GM21381 (cell line): ENCODE measurements at regions not wholly inside any gene's neighbourhood (a gene's known extent, or its start where the extent isn't known, plus 50 kb on each side); places are given as distances from the start of the nearest gene placed in this dataset.

ENCODE experiments used
- ATAC-seq: cut with Tn5 transposase; IDR thresholded peaks from one replicate; pipeline ENCODE4 v1.9.1; 2021; ENCODE audit warnings: mild to moderate bottlenecking, moderate library complexity; ENCODE audit not compliant: unreplicated experiment

DNA sequence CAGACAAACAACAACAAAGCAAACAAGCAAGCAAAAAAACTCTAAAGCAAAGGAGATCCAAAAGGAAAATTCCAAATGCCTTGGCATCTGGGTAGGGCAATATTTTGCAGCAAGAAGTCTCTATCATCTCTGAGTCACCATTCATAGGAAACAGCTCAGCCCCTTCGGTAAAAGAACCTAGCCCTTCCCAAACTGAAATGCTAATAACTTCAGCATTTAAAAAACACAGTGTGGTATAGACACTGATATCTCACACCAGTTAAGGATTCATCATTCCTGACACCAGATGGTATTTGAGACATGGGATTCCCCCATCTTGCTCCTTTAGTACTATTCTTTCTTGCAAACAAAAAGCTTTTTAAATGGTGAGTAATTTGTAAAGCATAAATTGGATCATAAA lies 491.8 kb downstream of the TXNL1 start:
- ATAC-seq: no peak

DNA sequence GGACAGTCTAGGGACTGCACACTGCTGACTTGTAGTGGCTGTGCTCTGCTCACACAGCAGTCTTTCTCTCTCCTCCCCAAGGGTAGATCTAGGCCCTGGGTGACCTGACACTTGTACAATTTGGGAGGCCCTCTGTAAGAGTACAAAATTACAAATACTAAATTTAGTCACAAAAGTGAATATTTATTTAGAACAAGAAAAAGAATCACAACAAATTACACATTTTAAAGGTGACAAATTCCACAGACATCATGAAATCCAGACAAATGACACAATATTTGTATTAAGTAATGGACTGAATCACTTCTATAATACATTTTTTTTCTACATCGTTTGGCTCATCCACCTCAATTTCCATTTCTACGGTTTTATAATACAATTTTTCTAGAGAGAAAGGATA lies 496.4 kb downstream of the TXNL1 start:
- no peak for ATAC-seq

- ATAC-seq: no peak
These were observed 498.6 kb downstream of the TXNL1 start for GRCh38 chr18:56139792-56140254.

DNA sequence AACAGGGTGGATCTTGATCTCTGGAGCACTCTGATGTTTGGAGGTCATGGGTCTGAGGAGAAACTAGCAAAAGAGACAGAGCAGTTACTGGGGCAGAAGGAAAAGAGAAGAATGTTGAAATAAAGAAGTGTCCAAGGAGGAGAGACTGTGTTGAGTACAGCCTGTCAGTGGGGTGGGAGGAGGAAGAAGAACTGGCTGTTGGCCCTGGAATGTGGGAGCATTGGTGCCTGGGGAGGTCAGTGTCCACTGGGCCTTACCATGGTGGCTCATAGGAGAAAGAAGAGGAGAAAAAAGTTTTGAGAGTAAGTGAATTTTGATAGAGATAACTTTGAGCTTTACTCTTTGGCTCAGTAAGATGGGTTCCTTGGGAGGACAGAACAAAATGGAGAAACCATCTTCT lies 499.0 kb downstream of the TXNL1 start:
- ATAC-seq: no peak

- no peak for ATAC-seq
These were observed 502.3 kb downstream of the TXNL1 start for GRCh38 chr18:56136105-56136504.

DNA sequence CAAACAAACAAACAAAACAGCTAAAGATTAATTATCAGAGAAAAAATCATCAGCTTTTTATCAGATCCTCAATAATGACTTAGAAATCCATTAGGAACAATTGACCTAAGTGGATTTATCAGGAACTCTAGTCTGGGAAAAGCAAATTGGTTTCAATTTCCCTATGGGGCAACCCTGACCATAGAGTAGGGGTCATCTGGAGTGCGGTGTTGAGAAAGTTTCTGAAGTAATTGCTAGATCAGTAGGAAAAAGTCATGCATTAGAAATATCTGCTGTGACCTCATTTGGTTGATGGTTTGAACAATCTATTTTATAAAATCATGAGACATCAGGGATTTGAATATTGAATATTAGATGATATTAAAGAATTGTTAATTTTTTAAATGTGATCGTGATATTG lies 507.9 kb downstream of the TXNL1 start:
- no peak for ATAC-seq

DNA sequence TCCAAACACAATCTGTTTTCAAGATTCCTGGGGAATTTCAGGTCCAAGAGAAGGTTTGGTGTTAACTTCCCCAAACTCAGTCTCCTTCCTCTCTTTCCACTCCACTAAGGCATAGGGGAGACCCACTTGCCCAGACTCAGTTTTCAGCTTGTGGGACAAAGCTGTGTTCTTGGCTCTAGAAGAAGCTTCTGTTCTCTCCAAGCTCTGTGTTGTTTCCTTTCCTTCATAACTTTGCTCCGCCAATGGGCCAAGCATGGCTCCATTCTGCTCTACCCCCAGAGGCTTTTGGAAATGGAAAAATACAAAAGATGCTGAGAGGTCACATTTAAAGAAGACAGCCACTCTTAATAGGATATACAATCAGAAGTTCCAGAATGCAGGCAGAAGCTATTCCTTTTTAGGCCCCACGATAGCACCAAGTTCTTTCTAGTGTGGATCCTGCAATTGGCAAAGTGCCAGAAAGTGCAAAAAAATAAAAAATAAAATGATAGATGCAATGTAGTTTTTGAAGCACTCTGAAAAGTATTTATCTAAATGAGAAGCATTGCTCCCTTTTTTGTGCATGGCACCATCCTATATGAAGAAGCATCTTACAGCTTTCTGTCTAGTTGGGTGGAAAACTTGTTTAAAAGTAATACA lies 510.1 kb downstream of the TXNL1 start:
- ATAC-seq: no peak

DNA sequence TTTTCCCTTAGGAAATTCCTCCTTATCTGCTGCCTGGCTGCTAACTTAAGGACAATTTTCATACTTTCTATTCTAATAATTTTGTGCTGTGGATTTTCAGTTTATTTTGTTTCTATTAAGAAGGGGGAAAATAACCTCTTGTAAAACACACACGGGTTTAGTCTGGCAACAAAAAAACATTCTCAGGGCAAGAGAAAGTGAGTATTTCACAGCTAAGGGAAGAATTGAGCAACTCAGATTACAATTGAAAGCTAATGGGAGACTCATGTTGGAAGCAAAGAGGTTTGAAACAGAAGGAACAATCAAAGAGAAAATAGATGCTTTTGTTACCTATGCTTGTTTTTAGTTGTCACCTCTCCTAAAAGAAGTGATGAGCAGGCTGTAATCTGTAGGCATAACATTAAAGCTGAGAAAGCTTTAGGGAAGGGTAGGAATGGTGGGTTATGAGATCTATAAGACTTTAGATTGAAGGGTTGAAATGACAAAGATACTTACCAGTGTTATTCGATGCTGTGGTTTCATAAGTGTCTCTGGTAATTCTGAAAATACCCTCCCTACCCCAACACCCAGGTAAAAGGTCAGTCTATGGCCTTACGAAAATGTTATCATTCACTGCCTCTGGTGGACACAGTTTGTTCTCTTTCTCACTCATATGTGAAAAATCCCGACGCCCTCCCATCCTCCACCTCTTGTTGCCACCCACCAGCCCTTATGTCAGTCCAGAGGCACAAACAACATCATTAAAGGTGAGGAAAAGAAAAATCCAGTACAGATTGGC lies 510.9 kb downstream of the TXNL1 start:
- ATAC-seq: no peak

GRCh38 chr18:56124186-56124585 lies 514.2 kb downstream of the TXNL1 start:
- ATAC-seq: no peak

DNA sequence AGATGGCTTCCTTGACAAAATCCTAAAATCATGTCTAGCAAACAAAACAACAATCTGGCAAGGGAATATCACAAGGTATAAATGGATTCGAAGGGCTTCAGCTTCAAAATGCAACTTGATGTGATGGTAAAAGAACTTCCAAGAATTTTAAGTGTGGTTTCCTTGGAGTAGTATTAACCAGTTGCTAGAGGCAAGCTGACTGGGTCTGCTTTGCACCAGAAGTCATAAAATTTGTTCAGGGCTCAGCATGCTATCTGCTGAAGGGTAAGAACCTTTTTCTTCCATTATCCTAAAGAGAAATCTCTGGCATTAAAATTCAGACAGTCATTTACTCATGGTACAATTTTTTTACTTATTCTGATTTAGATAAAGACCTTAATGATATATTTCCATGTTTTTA lies 516.7 kb downstream of the TXNL1 start:
- no peak for ATAC-seq

GRCh38 chr18:56120782-56121181 lies 517.6 kb downstream of the TXNL1 start:
- no peak for ATAC-seq

- no peak for ATAC-seq
These were observed 518.7 kb downstream of the TXNL1 start for GRCh38 chr18:56119681-56120080.

GRCh38 chr18:56118422-56118821 lies 520.0 kb downstream of the TXNL1 start:
- no peak for ATAC-seq

- no peak for ATAC-seq
These were observed 523.0 kb downstream of the TXNL1 start for GRCh38 chr18:56115071-56116015.

GRCh38 chr18:56112984-56113383 lies 525.0 kb upstream of the TCF4 start:
- ATAC-seq: no peak

DNA sequence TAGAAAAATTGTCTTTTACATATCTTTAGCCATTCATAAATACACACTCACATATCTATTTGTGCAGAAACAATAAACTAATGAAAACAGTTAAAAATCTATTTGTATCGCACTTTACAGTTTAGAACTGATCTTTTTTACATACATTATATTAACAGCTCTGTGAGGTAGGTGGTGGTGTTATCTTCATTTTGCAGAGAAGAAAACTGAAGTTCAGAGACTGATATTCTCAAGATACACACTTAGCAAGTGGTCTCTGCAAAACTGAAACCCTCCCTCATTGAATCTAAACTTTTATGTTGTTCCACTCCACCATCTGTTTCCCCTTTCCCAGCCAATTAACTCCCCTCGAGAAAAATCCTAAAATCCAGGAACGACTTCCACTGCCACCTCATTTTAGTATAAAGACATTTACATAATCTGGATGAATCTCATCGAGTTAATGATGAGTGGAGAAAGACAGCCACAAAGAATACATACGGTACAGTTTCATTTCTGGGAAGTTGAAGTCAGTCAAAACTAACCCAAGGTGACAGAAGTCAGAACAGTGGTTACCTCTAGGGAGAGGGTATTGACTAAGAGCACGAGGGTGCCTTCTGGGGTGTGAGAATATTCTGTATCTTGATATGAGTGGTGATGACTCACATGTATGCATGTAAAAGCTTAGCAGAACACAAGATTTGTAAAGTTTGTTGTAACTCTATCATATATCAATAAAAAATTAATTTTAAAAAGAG lies 524.2 kb upstream of the TCF4 start:
- ATAC-seq: peak; percentile 97

- ATAC-seq: no peak
These were observed 521.8 kb upstream of the TCF4 start for GRCh38 chr18:56109757-56110156.

GRCh38 chr18:56108478-56109367 lies 520.7 kb upstream of the TCF4 start:
- no peak for ATAC-seq

GRCh38 chr18:56107821-56108477 lies 520.0 kb upstream of the TCF4 start:
- ATAC-seq: no peak
